ENCODE measurements at regions not wholly inside any gene's neighbourhood (a gene's known extent, or its start where the extent isn't known, plus 50 kb on each side); places are given as distances from the start of the nearest gene placed in this dataset.
"Not testable (repeated sequence)": the region's sequence is repeated elsewhere in the genome, so short reads cannot be mapped to it uniquely, and the experiment has no call there.

GRCh38 chr4:26052663-26053541 is 138.9 kb downstream of the SMIM20 start:
- H3K27me3 ChIP-seq (ENCODE audit: control insufficient read depth in 1 of 2, insufficient read depth in 2 of 2, low read length in 2 of 2), result no peaks in the 10 kb centered on the region
- no peak overlapping the region for H3K4me3 ChIP-seq (ENCODE audit: low read depth in 1 of 2, low read length in 2 of 2)
- H3K36me3 ChIP-seq (ENCODE audit: control insufficient read depth in 1 of 2, insufficient read depth in 2 of 2, low read length in 2 of 2), result no peaks in the 10 kb centered on the region
- H3K4me1 ChIP-seq (ENCODE audit: control insufficient read depth in 1 of 2, insufficient read depth in 2 of 2, low read length in 2 of 2), result peaks cover 0 to 16% of the 10 kb centered on the region in 2 donors
- H3K27ac ChIP-seq (ENCODE audit: low read depth, low read length), result no peak overlapping the region
- no peaks in the 10 kb centered on the region for H3K9me3 ChIP-seq (ENCODE audit: control insufficient read depth in 1 of 2, low read length in 2 of 2)
- H3K9ac ChIP-seq (ENCODE audit: low read depth in 1 of 2, low read length in 2 of 2), result no peak overlapping the region

- Histone ChIP-seq H3K4me3 (ENCODE audit: low read depth in 1 of 2, low read length in 2 of 2) (no peak overlapping the region), H3K9me3 (ENCODE audit: control insufficient read depth in 1 of 2, low read length in 2 of 2) (no peaks in the 10 kb centered on the region), H3K27me3 (ENCODE audit: control insufficient read depth in 1 of 2, insufficient read depth in 2 of 2, low read length in 2 of 2) (no peaks in the 10 kb centered on the region), H3K36me3 (ENCODE audit: control insufficient read depth in 1 of 2, insufficient read depth in 2 of 2, low read length in 2 of 2) (no peaks in the 10 kb centered on the region), H3K27ac (ENCODE audit: low read depth, low read length) (no peak overlapping the region), H3K9ac (ENCODE audit: low read depth in 1 of 2, low read length in 2 of 2) (no peak overlapping the region), H3K4me1 (ENCODE audit: control insufficient read depth in 1 of 2, insufficient read depth in 2 of 2, low read length in 2 of 2) (peaks cover 0 to 11% of the 10 kb centered on the region in 2 donors)
These were observed 139.7 kb downstream of the SMIM20 start for GRCh38 chr4:26053761-26054160.

DNA sequence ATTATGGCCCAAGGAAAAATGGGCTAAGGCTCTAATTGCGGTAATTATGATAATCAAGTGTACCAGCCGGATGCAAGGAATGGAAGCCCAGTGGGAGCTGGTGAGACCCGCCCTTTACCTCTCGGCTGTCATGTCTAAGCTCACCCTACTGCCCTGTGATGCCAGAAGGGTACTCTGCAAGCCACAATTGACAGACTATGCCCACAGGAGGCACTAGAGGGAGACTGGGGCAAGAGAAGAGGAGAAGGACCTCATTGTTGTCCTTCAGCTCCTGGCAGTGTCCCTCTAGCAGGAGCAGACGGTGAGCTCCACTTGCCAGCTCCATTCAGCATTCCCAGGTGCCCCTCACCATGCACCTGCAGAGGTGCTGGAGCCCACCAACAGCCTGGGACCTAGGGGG is 141.8 kb downstream of the SMIM20 start:
- H3K9ac ChIP-seq (ENCODE audit: low read depth in 1 of 2, low read length in 2 of 2), result no peak overlapping the region
- no peak overlapping the region for H3K4me3 ChIP-seq (ENCODE audit: low read depth in 1 of 2, low read length in 2 of 2)
- H3K36me3 ChIP-seq (ENCODE audit: control insufficient read depth in 1 of 2, insufficient read depth in 2 of 2, low read length in 2 of 2), result no peaks in the 10 kb centered on the region
- peaks cover 0 to 2% of the 10 kb centered on the region in 2 donors for H3K4me1 ChIP-seq (ENCODE audit: control insufficient read depth in 1 of 2, insufficient read depth in 2 of 2, low read length in 2 of 2)
- no peaks in the 10 kb centered on the region for H3K9me3 ChIP-seq (ENCODE audit: control insufficient read depth in 1 of 2, low read length in 2 of 2)
- no peak overlapping the region for H3K27ac ChIP-seq (ENCODE audit: low read depth, low read length)
- no peaks in the 10 kb centered on the region for H3K27me3 ChIP-seq (ENCODE audit: control insufficient read depth in 1 of 2, insufficient read depth in 2 of 2, low read length in 2 of 2)

DNA sequence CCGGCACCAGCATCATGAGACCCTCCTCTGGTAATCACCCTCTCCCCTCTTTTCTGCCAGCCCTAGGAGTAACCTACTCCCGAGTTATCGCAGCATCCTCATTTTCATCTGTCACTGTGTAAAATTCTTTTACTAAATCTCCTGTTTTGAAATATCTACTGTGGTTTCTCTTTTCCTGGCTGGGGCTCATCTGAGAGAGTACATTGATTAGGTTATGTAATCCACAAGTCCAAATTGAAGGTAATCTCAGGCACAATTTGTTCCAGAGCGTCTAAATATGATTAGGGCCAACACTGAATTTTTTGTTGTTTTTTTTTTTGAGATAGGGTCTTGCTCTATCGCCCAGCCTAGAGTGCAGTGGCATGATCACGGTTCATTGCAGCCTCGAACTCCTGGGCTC is 142.4 kb downstream of the SMIM20 start:
- no peak overlapping the region for H3K27ac ChIP-seq (ENCODE audit: low read depth, low read length)
- H3K4me1 ChIP-seq (ENCODE audit: control insufficient read depth in 1 of 2, insufficient read depth in 2 of 2, low read length in 2 of 2), result no peaks in the 10 kb centered on the region
- H3K27me3 ChIP-seq (ENCODE audit: control insufficient read depth in 1 of 2, insufficient read depth in 2 of 2, low read length in 2 of 2), result no peaks in the 10 kb centered on the region
- H3K9me3 ChIP-seq (ENCODE audit: control insufficient read depth in 1 of 2, low read length in 2 of 2), result no peaks in the 10 kb centered on the region
- no peaks in the 10 kb centered on the region for H3K36me3 ChIP-seq (ENCODE audit: control insufficient read depth in 1 of 2, insufficient read depth in 2 of 2, low read length in 2 of 2)
- no peak overlapping the region for H3K4me3 ChIP-seq (ENCODE audit: low read depth in 1 of 2, low read length in 2 of 2)
- H3K9ac ChIP-seq (ENCODE audit: low read depth in 1 of 2, low read length in 2 of 2), result no peak overlapping the region

DNA sequence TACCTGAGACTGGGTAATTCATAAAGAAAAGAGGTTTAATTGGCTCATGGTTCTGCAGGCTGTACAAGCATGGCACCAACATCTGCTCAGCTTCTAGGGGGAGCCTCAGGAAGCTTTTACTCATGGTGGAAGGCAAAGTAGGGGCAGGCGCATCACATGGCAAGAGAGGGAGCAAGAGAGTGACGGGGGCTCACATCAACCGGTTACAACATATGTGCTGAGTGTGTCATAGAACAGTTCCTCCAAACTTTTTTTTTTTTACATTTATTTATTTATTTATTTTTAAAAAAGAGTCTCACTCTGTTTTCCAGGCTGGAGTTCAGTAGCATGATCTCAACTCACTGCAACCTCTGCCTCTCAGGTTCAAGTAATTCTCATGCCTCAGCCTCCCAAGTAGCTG is 143.8 kb downstream of the SMIM20 start:
- not testable (repeated sequence) for H3K27ac ChIP-seq (ENCODE audit: low read depth, low read length); H3K36me3 ChIP-seq (ENCODE audit: control insufficient read depth in 1 of 2, insufficient read depth in 2 of 2, low read length in 2 of 2); H3K9me3 ChIP-seq (ENCODE audit: control insufficient read depth in 1 of 2, low read length in 2 of 2); H3K4me1 ChIP-seq (ENCODE audit: control insufficient read depth in 1 of 2, insufficient read depth in 2 of 2, low read length in 2 of 2); H3K9ac ChIP-seq (ENCODE audit: low read depth in 1 of 2, low read length in 2 of 2); H3K27me3 ChIP-seq (ENCODE audit: control insufficient read depth in 1 of 2, insufficient read depth in 2 of 2, low read length in 2 of 2); H3K4me3 ChIP-seq (ENCODE audit: low read depth in 1 of 2, low read length in 2 of 2)

DNA sequence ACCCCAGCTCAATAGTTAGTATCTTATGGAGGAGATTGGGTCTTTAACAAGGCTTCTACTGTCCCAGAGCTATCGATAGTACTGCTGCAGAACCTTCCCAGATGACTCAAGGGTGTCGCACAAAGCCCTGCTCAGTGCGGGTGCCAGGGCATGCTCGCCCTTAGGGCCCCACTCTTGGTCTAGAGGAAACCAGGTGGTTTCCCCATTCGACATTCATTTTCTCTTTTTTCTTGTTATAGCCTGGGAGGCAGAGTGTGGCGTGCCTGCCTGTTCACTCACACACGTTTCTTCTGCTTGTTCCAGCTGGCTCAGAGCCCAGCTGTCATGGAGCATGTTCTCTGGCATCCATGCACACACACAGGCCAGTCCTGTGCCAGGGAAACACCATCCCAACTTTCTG is 144.5 kb downstream of the SMIM20 start:
- H3K9ac ChIP-seq (ENCODE audit: low read depth in 1 of 2, low read length in 2 of 2), result no peak overlapping the region

GRCh38 chr4:26059391-26060154 is 145.6 kb downstream of the SMIM20 start:
- no peaks in the 10 kb centered on the region for H3K27me3 ChIP-seq (ENCODE audit: control insufficient read depth in 1 of 2, insufficient read depth in 2 of 2, low read length in 2 of 2)
- no peak overlapping the region for H3K4me3 ChIP-seq (ENCODE audit: low read depth in 1 of 2, low read length in 2 of 2)
- no peaks in the 10 kb centered on the region for H3K9me3 ChIP-seq (ENCODE audit: control insufficient read depth in 1 of 2, low read length in 2 of 2)
- no peak overlapping the region for H3K9ac ChIP-seq (ENCODE audit: low read depth in 1 of 2, low read length in 2 of 2)
- no peak overlapping the region for H3K27ac ChIP-seq (ENCODE audit: low read depth, low read length)
- H3K4me1 ChIP-seq (ENCODE audit: control insufficient read depth in 1 of 2, insufficient read depth in 2 of 2, low read length in 2 of 2), result no peaks in the 10 kb centered on the region
- no peaks in the 10 kb centered on the region for H3K36me3 ChIP-seq (ENCODE audit: control insufficient read depth in 1 of 2, insufficient read depth in 2 of 2, low read length in 2 of 2)

More for the DNA sequence above, 144.5 kb downstream of the SMIM20 start:
- Histone ChIP-seq H3K4me3 (ENCODE audit: low read depth in 1 of 2, low read length in 2 of 2) (no peak overlapping the region), H3K36me3 (ENCODE audit: control insufficient read depth in 1 of 2, insufficient read depth in 2 of 2, low read length in 2 of 2) (no peaks in the 10 kb centered on the region), H3K27ac (ENCODE audit: low read depth, low read length) (no peak overlapping the region), H3K27me3 (ENCODE audit: control insufficient read depth in 1 of 2, insufficient read depth in 2 of 2, low read length in 2 of 2) (no peaks in the 10 kb centered on the region), H3K9me3 (ENCODE audit: control insufficient read depth in 1 of 2, low read length in 2 of 2) (no peaks in the 10 kb centered on the region), H3K4me1 (ENCODE audit: control insufficient read depth in 1 of 2, insufficient read depth in 2 of 2, low read length in 2 of 2) (no peaks in the 10 kb centered on the region)

GRCh38 chr4:26060286-26060685 is 146.3 kb downstream of the SMIM20 start:
- H3K9me3 ChIP-seq (ENCODE audit: control insufficient read depth in 1 of 2, low read length in 2 of 2), result no peaks in the 10 kb centered on the region
- no peak overlapping the region for H3K4me3 ChIP-seq (ENCODE audit: low read depth in 1 of 2, low read length in 2 of 2)
- H3K27ac ChIP-seq (ENCODE audit: low read depth, low read length), result no peak overlapping the region
- H3K36me3 ChIP-seq (ENCODE audit: control insufficient read depth in 1 of 2, insufficient read depth in 2 of 2, low read length in 2 of 2), result no peaks in the 10 kb centered on the region
- no peaks in the 10 kb centered on the region for H3K27me3 ChIP-seq (ENCODE audit: control insufficient read depth in 1 of 2, insufficient read depth in 2 of 2, low read length in 2 of 2)
- no peak overlapping the region for H3K9ac ChIP-seq (ENCODE audit: low read depth in 1 of 2, low read length in 2 of 2)
- no peaks in the 10 kb centered on the region for H3K4me1 ChIP-seq (ENCODE audit: control insufficient read depth in 1 of 2, insufficient read depth in 2 of 2, low read length in 2 of 2)

DNA sequence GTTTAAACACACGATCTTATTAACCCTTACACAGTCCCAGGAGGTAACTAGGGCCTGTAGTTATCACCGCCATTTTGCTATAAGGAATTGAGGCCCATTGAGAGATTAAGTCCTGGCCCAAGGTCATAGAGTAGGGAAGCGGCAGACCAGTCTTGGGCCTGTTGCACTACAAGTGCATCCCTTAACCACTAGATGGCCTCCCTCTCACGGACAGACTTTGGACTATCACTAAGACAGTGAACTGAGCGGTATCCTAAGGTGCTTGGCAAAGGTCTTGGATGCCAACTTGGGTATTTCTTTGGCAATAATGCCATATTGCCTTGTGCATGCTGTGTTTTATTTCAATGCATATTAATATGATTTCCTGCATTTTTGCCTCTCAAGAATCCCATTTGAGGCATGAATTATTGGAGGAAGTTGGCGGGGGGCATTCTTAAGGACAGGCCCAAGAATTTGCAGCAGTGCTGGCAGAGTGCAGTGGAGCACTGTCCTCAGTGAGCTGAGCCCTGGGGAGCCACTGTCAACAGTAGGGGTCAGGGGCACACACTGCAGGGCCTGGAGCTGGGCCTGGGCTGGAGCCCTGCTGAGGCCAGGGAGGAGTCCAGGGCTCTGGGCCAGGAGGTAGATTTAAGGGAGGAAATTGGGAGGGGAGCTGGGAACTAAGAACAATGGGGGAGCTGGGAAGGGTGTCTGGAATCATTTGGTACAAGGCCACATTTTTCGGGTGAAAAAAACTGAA is 147.4 kb downstream of the SMIM20 start:
- no peaks in the 10 kb centered on the region for H3K36me3 ChIP-seq (ENCODE audit: control insufficient read depth in 1 of 2, insufficient read depth in 2 of 2, low read length in 2 of 2)
- no peaks in the 10 kb centered on the region for H3K4me1 ChIP-seq (ENCODE audit: control insufficient read depth in 1 of 2, insufficient read depth in 2 of 2, low read length in 2 of 2)
- no peak overlapping the region for H3K9ac ChIP-seq (ENCODE audit: low read depth in 1 of 2, low read length in 2 of 2)
- no peak overlapping the region for H3K27ac ChIP-seq (ENCODE audit: low read depth, low read length)
- no peak overlapping the region for H3K4me3 ChIP-seq (ENCODE audit: low read depth in 1 of 2, low read length in 2 of 2)
- no peaks in the 10 kb centered on the region for H3K9me3 ChIP-seq (ENCODE audit: control insufficient read depth in 1 of 2, low read length in 2 of 2)
- no peaks in the 10 kb centered on the region for H3K27me3 ChIP-seq (ENCODE audit: control insufficient read depth in 1 of 2, insufficient read depth in 2 of 2, low read length in 2 of 2)

- no peak overlapping the region for H3K27ac ChIP-seq (ENCODE audit: low read depth, low read length)
- no peaks in the 10 kb centered on the region for H3K4me1 ChIP-seq (ENCODE audit: control insufficient read depth in 1 of 2, insufficient read depth in 2 of 2, low read length in 2 of 2)
- no peaks in the 10 kb centered on the region for H3K36me3 ChIP-seq (ENCODE audit: control insufficient read depth in 1 of 2, insufficient read depth in 2 of 2, low read length in 2 of 2)
These were observed 148.2 kb downstream of the SMIM20 start for GRCh38 chr4:26062215-26062614.

More at GRCh38 chr4:26062215-26062614, 148.2 kb downstream of the SMIM20 start:
- H3K9ac ChIP-seq (ENCODE audit: low read depth in 1 of 2, low read length in 2 of 2), result no peak overlapping the region
- no peaks in the 10 kb centered on the region for H3K9me3 ChIP-seq (ENCODE audit: control insufficient read depth in 1 of 2, low read length in 2 of 2)
- no peaks in the 10 kb centered on the region for H3K27me3 ChIP-seq (ENCODE audit: control insufficient read depth in 1 of 2, insufficient read depth in 2 of 2, low read length in 2 of 2)
- H3K4me3 ChIP-seq (ENCODE audit: low read depth in 1 of 2, low read length in 2 of 2), result no peak overlapping the region
